GM12875 (cell line): ENCODE measurements at regions not wholly inside any gene's neighbourhood (a gene's known extent, or its start where the extent isn't known, plus 50 kb on each side); places are given as distances from the start of the nearest gene placed in this dataset.

Source experiments
- H3K4me3 ChIP-seq: one replicate; pipeline ENCODE4 v1.5.1; 2011; ENCODE audit warnings: low read depth, low read length, control low read depth
- TF ChIP-seq, protein P1 (sequence below): IDR thresholded peaks from 2 replicates; pipeline ENCODE4 v1.5.1; 2011; ENCODE audit warnings: low read depth, mild to moderate bottlenecking, control low read depth, inconsistent platforms, low read length, moderate library complexity, borderline replicate concordance; ENCODE audit not compliant: insufficient read depth

DNA sequence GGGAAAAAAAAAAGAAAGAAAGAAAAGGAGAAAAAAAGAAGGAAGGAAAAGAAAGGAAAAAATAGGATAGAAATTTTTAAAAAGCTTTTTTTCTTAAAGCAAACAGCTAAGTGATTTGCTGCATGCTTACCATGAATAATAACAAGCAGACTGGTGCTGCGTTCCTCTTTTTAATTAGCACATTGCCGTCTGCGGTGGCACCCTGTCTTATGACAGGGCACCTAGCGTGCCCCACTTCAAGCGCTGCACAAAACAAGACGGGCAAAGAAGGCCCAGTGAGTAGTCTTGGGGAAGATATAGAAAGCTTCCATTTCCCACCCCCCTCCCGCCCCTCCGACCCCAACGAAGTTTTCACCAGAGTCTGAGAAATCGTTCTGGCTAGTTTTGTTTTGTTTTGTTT, 513.9 kb downstream of the ZNF608 start:
- H3K4me3 ChIP-seq: no peak overlapping the region
- TF ChIP-seq, protein P1, sequence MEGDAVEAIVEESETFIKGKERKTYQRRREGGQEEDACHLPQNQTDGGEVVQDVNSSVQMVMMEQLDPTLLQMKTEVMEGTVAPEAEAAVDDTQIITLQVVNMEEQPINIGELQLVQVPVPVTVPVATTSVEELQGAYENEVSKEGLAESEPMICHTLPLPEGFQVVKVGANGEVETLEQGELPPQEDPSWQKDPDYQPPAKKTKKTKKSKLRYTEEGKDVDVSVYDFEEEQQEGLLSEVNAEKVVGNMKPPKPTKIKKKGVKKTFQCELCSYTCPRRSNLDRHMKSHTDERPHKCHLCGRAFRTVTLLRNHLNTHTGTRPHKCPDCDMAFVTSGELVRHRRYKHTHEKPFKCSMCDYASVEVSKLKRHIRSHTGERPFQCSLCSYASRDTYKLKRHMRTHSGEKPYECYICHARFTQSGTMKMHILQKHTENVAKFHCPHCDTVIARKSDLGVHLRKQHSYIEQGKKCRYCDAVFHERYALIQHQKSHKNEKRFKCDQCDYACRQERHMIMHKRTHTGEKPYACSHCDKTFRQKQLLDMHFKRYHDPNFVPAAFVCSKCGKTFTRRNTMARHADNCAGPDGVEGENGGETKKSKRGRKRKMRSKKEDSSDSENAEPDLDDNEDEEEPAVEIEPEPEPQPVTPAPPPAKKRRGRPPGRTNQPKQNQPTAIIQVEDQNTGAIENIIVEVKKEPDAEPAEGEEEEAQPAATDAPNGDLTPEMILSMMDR: no peak

DNA sequence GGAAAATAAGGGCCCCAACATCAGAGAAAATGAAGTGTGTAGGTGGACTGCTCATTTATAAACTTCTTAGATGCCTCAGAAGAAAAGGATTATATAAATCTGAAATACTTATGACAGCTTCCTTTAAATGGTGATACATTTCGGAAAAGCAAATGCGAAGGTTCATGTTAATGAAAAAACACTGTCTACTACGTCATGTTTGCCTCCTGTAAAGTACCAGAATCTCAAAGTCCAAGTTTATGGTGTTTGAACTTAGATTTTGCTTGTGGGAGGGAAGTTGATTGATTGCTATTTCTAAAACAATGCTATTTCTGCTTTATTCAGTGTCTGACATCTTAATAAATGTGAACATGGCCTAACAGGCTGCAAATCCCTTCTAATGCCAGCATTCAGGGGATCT, 514.6 kb downstream of the ZNF608 start:
- TF ChIP-seq, protein P1: no peak
- H3K4me3 ChIP-seq: no peak overlapping the region

DNA sequence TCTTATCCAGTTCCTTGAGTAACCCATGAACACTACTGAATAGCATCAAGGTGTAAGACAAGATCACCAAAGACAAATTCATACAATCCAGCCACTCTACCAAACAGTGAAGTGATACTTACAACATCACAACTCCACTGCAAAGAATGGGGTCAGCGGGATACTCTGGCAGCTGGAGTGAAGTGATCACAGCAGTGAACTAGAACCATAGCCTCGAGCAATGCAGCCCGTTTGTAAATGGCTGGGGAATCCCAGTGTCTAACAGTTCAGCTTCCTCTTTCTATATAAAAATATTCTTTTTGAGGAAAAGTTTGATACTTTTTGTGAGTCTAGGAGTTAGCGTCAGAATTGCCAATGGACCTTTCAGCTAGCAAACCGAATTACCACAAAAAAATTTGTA, 515.2 kb downstream of the ZNF608 start:
- TF ChIP-seq, protein P1: no peak
- no peak overlapping the region for H3K4me3 ChIP-seq

DNA sequence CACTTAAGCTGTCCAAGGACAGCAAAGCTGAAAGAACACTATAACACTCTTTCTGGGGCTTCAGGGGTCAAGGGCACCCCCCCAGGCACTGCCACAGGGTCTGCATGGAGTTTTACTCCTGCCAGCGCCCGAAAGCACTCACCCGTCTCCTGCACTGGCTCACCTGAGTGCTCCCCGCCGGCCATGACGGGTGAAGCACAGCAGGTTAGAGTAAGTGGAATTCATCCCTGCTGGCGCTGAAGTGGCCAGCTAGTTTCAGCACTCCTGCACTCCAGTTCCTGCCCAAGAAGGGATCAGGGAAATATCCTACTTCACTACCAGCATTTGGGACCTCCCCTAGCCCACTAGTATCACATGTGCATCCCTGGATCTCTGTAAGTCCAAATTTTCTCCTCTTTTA, 516.0 kb downstream of the ZNF608 start:
- TF ChIP-seq, protein P1: no peak
- no peak overlapping the region for H3K4me3 ChIP-seq

DNA sequence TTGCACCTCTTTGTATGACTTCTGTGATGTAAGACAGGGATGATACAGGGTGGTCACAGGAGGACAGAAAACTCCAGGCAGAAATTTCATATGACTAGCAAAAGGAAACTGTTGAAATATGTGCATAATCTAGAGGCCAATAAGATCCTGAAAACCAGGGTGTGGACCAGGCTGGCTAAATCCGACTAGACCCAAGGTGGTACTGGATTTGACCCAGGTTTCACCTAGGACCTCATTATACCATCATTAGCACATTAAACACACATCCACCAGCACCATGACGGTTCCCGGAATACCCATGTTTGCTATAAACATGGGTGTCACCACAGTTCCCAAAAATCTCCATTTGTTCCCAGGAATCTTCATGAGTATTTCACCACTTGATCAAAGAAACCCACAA, 517.1 kb downstream of the ZNF608 start:
- no peak overlapping the region for H3K4me3 ChIP-seq
- TF ChIP-seq, protein P1: no peak

DNA sequence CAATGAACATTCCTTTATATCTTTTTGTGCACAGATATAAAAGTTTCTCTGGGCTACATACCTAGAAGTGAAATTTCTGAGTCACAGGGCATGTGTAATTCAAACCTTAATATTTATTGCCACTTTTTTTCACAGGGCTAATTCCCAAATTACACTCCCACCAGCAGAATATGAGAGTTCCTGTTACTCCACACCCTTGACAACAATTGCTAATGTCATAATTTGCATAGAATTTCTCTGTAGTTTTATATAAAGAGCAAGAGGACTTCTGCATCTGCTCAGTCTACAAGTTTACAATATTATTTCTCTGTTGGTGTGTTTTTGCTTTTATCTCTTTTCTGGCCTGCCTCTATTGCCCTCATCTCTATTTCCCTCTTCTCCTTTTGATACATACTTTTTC, 518.5 kb downstream of the ZNF608 start:
- no peak overlapping the region for H3K4me3 ChIP-seq
- TF ChIP-seq, protein P1: no peak

DNA sequence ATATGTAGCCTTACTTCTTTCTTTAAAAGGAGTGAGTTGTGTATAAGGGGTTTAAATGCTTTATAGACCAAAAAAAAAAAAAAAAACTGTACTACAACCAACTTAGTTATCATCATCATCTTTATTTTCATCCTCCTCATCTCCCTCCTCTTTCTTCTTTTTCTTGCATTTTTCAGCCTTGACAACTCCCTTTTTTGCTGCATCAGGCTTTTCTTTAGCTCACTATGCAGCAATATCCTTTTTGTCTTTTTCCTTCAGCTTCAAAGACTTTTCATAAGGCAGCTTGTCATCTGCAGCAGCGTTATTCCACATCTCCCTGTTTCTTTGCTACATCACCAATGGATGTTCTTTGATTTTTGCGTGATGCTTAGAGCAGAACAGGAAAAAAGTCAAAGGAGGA, 526.0 kb downstream of the ZNF608 start:
- TF ChIP-seq, protein P1: no peak

More for the DNA sequence above, 526.0 kb downstream of the ZNF608 start:
- no peak overlapping the region for H3K4me3 ChIP-seq
